M059J (cell line): ENCODE measurements at regions not wholly inside any gene's neighbourhood (a gene's known extent, or its start where the extent isn't known, plus 50 kb on each side); places are given as distances from the start of the nearest gene placed in this dataset.

ENCODE experiments used
- DNase-seq: peaks from one replicate; pipeline ENCODE4 v3.0.0-alpha.2; 2012; ENCODE audit warnings: low read depth

DNA sequence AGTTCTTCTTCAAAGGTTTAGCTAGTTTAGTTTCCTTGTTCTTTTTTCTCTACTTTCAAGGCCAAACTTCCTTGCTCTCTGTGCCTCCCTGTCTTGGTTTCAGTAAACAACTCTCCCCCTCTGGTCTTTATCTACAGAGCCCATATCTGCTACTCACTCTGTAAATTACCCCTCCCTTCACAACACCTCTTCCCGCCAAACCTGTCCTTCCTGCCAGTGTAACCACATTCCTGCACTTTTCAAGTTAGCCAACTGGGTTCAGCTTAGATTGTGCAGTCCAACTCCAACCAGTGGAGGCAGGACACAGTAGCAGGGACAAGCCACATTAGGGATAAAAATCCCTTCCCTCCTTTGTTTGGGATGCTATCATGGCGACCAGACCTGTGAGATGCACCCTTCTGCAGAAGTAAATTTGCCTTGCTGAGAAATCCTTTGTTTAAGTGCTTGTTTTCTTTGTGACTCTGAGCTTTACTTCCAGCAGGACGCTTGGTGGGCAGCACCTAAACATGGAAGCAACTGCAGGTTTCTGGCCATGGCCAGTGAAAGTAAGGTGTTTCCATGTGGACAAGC, 706.0 kb downstream of the KCNJ3 start:
- DNase-seq: no peak

DNA sequence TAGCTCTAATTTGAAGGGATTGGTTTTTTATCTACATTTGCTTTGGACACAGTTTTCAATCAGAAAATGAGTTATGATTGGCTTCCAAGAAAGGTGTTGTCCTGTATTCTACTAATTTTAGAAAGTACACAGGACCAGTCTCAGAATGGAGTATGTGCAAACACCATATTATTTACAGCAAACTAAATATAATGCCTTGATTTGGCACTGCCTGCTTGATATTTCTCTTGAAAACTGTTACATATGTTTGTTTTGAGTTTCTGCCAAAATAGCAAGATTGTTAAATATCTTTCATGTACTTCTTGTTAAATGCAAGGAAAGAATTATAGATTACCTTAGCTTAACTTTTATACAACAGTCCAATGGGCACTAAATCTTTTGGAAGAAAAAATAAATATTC, 694.9 kb downstream of the KCNJ3 start:
- DNase-seq: no peak

DNA sequence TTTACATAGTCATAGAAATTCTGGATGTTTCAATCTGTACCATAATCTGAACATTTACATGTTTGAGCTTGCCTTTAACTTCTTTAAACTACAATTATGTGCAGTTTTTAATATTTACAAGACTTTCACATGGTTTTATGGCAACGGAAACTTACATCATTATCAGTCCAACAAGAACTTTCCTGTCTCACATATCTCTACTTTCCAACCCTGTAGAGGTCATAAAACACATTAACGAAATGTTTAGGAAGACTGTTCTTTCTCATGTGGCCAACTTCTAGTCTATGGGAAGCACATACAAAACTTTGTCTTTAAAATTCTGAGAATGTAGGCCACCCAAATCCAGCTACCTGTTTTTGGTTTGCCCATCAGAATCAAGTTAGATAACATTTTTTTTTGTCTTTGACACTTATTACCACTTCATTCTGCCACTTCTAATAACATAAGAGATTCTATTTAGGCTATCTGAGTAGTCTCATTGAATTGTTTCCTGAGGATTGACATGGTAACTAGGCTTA, 693.2 kb downstream of the KCNJ3 start:
- DNase-seq: no peak

DNA sequence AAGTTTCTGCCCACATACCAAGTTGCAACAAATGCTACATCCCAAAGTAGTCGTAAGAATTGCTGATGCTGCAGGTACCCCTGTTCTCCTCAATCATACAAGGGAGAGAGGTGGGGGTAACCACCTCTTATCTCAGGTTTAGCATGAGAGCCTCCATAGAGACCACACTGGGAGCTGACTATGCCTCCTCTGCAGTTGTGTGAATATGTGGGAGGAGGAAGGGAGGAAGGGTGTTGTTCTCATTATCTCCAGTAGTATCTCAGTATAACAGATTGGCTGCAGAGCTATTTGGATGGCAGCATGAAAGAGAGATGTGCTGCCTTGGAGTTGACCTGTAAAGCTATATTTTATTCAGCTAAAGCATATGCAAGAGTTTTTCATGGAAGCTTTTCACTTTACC, 690.7 kb downstream of the KCNJ3 start:
- no peak for DNase-seq

DNA sequence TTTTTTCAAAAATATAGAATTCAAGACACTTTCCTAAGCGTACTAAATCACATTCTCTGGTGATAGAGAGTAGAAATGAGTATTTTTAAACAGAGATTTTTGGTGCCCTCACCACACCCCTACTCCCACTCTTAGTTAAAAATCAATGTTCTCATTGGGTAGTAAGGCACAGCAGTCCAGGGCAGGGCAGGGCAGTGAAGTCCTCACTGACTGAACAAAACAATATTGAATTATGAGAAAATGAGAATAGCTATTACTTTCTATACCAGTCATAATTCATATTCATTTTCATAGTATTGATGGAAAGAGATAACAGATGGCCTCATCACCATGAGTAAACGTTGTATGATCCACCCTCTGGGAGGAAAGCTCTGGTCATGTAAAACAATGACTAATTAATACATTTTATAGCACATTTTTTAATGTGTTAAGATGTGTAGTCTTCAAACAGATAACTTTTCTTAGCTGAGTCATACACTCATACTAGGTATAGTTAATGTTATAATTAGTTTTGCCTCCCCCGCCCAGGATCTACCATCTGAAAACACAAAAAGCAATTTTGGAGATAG, 686.1 kb downstream of the KCNJ3 start:
- DNase-seq: no peak

- DNase-seq: no peak
Observed at GRCh38 chr2:155382776-155383175, 684.3 kb downstream of the KCNJ3 start.

- no peak for DNase-seq
Observed at GRCh38 chr2:155381436-155381835, 682.9 kb downstream of the KCNJ3 start.

DNA sequence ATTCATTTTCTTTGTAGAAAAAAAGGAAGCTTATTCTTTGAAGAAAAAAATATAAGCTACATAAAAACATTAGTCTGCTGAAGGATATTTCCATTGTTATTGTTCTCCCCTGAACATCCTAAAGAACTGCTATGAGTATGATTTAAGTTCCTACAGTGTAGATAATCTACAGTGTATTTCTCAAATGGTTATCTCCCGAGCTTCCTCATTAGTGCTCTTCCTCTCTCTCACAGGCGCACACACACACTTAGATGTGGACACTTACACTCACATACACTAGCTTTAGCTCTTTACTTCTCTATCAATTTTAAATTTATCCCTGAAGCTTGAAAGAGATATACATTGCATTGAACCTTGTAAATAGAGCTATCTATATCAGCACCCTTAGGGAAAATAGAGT, 681.0 kb downstream of the KCNJ3 start:
- DNase-seq: no peak

DNA sequence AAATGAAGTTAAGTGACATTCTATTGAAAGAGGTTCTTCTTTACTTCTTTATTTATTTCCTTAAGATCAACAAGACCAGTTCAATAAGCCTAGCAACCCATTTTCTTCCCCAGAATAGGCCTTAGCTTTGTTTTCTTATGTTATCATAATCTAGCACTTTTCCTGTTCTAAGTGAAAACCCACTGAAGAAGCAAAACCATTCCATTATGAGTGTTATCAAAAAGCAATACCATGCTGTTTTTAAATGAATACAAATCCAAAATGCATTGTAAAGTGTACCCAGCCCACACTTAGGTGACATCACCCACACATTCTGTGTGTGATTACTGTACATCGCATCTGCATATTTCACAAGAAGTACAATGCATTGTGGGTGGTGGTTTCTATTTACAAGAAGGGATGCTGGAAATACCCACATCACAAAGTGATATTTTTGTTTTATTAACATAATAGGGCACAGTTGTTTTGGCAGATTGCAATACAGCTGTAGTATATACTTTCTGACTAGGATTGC, 679.5 kb downstream of the KCNJ3 start:
- no peak for DNase-seq

- DNase-seq: peak; percentile 16
Observed at GRCh38 chr2:155377266-155377680, 678.8 kb downstream of the KCNJ3 start.

- DNase-seq: peak; percentile 10
Observed at GRCh38 chr2:155372969-155373368, 674.5 kb downstream of the KCNJ3 start.

DNA sequence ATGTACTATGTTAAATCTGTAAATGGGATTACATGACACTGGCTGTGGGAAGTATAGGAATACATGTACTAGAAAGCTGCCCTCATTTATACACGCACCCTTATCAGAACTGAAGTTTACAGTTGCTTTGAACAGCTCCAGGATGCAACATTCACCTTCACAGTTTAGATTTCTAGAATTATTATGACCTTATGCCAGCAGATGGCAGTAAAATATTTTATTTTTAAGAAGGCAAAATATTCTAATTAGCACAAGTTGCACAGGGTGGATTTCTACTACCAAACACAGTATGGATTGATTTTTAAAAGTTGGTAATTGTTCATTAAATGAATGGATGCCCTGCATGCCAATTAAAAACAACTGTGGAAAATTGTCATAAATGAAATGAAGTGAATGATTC, 670.4 kb downstream of the KCNJ3 start:
- DNase-seq: peak; percentile 1

DNA sequence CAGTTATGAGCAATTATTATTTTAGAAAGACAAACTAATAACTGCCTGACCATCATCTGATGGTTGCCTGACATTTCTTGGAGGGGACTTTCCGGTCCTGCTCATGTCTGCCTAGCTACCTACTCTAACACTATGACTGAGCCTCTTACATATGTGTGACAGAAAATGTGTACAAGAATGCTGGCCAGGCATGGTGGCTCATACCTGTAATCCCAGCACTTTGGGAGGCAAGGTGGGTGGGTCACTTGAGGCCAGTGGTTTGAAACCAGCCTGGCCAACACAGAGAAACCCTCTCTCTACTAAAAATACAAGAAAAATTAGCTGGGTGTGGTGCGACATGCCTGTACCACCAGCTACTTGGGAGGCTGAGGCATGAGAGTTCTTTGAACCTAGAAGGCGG, 666.3 kb downstream of the KCNJ3 start:
- no peak for DNase-seq

DNA sequence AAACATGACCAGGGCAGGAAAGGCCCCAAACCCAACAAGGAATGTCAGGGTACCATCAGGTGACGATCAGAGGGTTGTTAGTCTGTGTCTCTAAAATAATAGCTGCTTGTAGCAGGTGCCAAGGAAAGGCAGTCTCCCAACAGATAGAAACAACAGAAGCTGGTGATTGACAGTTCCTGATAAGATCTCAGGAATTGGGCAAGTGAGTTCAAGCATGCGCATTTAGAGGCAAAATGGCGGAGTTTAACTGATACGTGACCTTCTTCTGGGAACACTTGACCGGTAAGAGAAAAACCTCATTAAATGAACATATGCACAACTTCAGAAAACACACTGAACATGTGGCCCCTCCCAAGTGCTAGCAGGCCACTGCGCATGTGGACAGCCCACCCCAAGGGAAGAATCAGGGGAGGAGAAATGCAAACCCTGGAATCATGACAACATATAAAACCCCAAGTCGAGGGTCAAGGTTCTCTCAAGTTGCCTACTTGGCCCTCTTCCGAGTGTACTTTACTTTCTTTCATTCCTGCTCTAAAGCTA, 664.9 kb downstream of the KCNJ3 start:
- no peak for DNase-seq

GRCh38 chr2:155357172-155357571, 658.7 kb downstream of the KCNJ3 start:
- no peak for DNase-seq

GRCh38 chr2:155356250-155356649, 657.8 kb downstream of the KCNJ3 start:
- DNase-seq: no peak

DNA sequence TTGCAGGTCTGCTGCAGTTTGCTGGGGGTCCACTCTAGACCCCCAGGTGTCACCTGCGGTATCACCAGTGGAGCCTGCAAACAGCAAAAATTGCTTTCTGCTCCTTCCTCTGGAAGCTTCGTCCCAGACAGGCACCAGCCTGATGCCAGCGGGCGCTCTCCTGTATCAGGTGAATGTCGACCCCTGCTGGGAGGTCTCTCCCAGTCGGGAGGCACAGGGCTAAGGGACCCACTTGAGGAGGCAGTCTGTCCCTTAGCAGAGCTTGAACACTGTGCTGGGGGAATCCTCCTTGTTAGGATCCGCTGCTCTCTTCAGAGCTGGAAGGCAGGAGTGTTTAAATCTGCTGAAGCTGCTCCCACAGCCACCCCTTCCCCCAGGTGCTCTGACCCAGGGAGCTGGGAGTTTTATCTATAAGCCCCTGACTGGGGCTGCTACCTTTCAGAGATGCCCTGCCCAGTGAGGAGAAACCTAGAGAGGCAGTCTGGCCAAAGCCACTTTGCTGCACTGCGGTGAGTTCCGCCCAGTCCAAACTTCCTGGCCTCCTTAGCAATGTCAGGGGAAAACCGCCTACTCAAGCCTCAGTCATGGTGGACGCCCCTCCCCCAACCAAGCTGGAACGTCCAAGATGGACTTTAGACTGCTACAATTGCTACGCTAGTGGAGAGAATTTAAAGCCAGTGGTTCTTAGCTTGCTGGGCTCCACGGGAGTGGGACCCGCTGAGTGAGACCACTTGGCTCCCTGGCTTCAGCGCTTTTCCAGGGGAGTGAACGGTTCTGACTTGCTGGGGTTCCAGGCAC, 652.5 kb downstream of the KCNJ3 start:
- no peak for DNase-seq

DNA sequence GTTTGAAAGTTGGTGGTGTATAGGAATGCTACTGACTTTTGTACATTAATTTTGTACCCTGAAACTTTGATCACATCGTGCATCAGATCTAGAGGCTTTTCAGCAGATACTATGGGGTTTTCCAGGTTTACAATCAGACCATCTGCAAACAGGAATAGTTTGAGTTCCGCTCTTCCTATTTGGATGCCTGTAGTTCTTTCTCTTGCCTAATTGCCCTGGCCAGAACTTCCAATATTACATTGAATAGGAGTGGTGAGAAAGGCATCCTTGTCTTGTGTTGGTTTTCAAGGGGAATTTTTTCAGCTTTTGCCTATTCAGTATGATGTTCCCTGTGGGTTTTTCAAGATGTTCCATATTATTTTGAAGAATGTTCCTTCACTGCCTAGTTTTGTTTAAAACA, 633.5 kb downstream of the KCNJ3 start:
- DNase-seq: no peak

DNA sequence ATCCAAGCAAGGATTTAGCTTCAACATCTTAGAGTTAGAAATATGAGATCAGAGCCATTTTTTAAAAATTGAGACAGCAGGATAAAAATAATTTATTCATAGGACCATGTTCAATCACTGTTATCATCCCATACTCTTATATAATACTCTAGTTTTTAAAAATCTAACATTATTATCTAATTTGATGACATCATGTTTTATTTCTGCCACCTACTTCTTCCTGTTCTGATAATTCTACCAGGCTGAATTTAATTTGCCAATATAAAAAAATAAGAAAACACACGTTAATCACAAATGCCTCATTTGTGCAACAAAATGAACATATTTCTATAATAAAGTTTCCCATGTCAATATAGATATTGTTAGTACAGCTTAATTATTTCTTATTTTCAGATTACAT, 621.7 kb downstream of the KCNJ3 start:
- no peak for DNase-seq

DNA sequence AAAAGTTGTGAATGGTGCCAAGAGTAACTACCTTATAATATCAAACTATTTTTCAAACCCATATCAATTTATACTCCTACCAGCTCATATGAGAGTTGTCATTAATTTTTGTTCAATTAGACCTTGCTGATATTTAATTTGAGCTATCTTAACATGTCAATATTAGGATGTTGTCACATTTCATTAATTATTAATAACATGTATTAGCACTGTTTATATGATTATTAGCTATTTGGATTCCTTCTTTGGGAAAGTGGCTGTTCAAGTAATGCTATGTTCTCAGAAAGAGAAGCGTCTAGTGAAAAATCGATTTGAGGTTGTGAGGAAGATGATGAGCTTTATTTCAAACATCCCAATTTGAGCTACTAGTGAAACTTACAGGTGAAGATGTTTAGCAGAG, 620.2 kb downstream of the KCNJ3 start:
- DNase-seq: no peak

GRCh38 chr2:155315768-155316167, 617.3 kb downstream of the KCNJ3 start:
- DNase-seq: no peak

GRCh38 chr2:155310589-155310988, 612.1 kb downstream of the KCNJ3 start:
- DNase-seq: peak; percentile 1

GRCh38 chr2:155309483-155309882, 611.0 kb downstream of the KCNJ3 start:
- DNase-seq: no peak
